Cardiac septum (tissue), 1 donor: ENCODE measurements at regions not wholly inside any gene's neighbourhood (a gene's known extent, or its start where the extent isn't known, plus 50 kb on each side); places are given as distances from the start of the nearest gene placed in this dataset.
A peak's percentile ranks its signal among the peaks of the same experiment; 100 is the strongest.
"Not testable (repeated sequence)": the region's sequence is repeated elsewhere in the genome, so short reads cannot be mapped to it uniquely, and the experiment has no call there.

Experiments
- DNase-seq: peaks from one replicate; pipeline ENCODE4 v3.0.0-alpha.2; 2020; ENCODE audit warnings: low spot score
- intact Hi-C: fragments of 100-400 bp; cut with DNase I; formaldehyde crosslinking; loops from one replicate; pipeline ENCODE4 v1.14.0; 2022
- donor health status: DM: no; HTN: no; CAD: no.

DNA sequence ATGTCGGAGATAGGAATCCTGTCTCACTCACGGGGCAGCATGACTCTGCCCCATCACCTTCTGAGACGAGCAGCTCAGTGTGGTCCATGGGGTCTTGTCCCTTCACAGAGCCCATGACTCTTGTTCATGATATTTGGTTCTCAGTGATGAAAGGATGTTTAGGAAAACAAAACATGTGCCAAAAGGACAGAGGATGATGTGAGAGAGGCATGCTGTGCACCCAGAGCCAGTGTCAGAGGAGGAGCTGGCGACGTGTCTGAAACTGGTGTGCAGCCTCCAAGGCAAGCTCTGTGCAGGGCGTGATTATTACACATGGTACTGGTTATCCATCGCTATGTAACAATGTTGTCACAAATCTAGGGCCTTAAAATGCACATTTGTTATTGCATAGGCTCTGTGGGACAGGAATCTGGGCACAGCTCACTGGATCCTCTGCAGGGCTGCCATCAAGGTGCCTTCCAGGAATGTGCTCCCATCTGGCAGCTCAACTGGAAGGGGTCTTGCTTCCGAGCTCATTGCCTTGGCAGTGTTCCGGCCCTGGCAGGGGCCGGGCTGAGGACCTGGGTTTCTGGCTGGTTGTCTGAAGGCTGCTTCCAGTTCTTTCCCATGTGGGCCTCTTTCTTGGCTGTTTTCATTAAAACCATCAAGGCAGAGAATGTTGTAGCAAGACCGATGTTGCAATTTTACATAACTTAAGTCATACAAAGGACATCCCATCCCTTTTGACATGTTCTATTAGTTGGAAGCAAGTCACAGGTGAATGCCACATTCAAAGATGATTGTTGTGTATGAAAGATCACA lies 175.4 kb downstream of the ERMARD start:
- intact Hi-C loops, result no loop called here
- peak; percentile 27 for DNase-seq

DNA sequence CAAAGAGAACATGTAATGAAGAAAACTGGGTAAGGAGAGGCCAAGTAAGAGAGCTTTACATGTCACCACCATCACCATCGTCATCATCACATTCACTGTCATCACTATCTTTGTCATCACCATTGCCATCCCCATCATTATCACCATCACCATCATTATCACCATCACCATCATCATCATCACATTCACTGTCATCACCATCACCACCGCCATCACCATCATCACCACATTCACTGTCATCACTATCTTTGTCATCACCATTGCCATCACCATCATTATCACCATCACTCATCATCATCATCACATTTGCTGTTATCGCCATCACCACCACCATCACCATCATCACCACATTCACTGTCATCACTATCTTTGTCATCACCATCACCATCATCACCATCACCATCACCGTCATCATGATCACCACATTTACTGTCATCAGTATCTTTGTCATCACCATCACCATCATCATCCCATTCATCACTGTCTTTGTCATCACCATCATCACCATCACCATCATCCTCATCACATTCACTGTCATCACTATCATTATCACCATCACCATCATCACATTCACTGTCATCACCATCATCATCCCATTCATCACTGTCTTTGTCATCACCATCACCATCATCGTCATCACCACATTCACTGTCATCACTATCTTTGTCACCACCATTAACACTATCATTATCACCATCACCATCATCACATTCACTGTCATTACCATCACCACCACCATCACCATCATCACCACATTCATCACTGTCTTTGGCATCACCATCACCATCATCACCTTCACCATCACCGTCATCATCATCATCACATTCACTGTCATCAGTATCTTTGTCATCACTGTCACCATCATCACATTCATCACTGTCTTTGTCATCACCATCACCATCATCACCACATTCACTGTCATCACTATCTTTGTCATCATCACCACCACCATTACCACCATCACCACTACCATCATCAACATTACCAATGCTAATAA lies 172.3 kb downstream of the ERMARD start:
- DNase-seq, result no peak
- intact Hi-C loops, result no loop called here

DNA sequence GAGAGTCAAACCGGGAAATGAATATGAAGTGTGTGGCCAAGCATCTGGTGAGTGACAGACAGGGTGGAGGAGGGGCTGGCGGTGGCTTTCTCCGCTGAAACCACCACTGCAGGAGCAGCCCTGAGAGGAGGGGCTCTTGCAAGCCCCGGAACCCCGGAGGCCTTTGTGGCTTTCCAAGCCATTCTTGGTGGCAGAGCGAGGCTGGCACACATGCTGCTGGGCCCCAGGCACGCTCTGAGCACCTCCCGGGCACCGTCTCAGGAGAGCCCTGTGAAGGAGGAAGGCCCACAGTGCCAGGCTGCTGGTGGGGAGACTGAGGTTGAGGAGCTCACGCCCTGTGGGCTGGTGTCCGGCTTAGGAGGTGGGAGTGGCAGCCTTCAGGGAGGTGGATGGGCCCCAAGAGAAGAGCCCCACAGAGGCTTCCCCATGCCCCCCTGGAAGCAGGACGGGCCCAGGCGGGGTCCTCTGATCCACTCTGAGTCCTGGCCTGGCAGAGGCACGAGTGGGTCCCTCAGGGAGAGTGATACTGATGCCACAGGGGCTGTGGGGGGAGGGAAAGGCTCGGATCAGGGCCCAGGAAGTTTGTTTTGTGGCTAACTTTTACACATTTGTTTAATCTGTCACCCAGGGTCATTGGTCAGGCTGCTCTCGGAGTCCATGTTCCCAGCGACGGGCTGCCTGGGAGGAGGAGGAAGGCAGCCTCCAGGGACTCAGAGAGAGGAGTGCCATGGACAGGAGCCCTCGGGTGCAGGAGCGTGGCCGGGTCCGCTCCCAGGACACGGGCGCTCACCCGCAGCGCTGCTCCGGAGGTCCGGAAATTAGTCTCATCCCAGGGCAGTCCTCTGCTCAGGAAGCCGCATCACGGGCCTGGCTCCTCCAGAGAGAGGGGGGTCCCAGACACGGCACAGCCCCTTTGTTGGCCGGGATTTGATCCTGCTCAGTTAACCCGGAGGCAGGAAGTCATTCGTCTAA lies 170.7 kb downstream of the ERMARD start:
- intact Hi-C loops, result no loop called here
- DNase-seq, result no peak

DNA sequence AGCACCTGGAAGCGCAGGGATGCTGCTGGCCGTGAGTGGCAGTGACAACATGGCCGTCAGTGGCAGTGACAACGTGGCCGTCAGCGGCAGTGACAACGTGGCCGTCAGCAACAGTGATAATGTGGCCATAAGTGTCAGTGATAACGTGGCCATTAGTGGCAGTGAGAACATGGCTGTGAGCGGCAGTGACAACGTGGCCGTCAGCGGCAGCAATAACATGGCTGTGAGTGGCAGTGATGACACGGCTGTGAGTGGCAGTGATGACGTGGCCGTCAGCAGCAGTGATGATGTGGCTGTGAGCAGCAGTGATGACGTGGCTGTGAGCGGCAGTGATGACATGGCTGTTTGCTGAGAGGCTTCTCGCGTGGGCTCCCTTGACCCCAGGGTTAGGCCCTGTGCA lies 169.8 kb downstream of the ERMARD start:
- DNase-seq, result no peak
- intact Hi-C loops, result no loop called here

DNA sequence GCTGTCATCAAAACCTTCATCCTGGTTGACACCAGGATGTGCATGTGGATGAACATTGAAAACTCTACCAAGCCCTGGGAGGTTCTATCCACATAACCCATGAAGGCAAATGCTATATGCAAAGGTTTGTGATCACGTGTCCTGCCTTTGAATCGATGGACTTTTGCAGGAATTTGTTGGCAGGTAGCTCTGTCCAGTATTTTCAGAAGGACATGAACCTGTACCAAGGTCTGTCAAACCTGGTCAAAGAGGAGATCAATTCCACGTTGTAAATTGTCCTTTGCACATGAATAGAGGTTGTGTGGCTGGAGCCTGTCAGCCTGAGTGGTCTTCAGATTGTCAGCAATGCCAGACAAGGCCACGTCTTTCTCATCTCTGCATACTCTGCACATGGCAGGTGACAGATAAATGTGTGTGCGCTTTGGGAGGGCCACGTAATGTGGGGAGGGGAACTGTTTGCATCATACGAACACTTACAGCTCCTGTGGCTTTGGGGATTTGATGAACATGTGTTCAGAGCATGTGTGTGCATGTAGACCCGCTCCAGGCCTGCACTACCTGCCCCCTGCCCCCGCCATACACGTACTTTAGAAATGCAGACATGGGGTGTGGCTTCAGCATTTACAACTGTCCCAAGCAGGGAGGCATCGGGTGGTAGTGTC lies 169.1 kb downstream of the ERMARD start:
- intact Hi-C loops, result no loop called here
- DNase-seq, result no peak

DNA sequence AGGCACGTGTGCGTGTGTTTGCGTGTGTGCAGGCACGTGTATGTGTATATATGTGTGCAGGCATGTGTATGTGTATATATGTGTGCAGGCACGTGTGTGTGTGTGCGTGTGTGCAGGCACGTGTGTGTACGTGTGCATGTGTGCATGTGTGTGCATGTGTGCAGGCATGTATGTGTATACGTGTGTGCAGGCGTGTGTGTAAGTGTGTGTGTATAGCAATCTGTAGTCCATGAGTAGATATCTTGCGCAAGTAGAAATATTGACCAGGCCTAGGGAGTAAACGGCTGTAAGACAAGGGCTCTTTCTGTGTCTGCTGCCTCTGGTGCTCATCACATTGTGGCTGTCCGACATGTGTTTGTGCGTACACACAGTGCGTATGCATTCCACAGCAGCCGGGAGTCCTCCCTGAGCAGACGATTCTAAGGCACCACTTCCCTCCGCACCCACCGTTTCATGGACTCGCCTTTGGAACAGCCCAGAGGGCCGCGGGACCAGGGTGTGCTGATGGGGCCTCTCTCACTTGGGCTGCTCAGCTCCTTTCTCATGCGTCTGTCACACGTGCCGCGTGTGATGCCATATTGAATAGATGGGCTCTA lies 167.6 kb downstream of the ERMARD start:
- intact Hi-C loops, result no loop called here
- DNase-seq, result no peak

DNA sequence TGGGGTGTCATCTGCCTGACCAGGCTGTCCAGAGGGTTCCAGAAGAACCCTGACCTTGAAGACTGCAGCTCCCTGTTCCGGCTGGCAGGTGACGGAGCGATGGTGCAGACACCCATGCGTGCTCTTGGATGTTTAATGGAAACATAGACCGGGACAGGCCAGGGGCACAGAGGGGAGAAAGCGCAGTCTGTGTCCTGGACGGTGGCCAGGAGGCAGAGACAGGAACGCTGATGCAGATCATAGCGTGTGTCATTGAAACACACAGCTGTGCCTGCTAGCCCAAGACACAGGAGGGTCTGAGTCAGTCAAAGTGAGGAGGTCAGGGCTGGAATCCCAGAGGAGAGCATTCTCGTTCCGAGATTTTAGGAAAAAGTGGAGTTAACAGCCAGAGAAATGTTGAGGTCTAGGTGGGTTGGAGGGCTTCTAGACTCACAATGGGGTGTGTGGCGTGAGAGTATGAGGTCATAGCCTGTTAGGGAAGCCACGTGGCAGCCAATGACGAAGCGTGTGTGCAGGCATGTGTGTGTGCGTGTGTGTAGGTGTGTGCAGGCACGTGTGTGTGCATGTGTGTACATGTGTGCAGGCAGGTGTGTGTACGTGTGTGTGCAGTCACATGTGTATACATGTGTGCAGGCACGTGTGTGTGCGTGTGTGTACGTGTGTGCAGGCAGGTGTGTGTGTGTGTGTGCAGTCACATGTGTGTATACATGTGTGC lies 167.0 kb downstream of the ERMARD start:
- DNase-seq, result no peak
- intact Hi-C loops, result no loop called here

DNA sequence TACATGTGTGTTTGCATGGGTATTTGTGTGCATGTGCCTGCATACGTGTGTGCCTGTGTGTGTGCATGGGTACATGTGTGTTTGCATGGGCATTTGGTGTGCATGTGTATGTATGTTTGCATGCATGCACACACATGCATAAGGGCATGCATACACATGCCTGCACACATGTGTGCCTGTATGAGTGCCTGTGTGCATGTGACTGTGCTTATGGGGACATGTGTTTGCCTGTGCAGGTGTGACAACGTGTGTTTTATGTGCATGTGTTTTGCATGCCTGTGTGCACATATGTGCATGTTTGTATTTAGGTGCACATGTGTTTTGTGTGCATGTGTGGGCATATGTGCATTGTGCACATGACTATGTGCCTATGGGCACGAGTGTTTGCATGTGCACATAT lies 165.7 kb downstream of the ERMARD start:
- intact Hi-C loops, result no loop called here
- no peak for DNase-seq

DNA sequence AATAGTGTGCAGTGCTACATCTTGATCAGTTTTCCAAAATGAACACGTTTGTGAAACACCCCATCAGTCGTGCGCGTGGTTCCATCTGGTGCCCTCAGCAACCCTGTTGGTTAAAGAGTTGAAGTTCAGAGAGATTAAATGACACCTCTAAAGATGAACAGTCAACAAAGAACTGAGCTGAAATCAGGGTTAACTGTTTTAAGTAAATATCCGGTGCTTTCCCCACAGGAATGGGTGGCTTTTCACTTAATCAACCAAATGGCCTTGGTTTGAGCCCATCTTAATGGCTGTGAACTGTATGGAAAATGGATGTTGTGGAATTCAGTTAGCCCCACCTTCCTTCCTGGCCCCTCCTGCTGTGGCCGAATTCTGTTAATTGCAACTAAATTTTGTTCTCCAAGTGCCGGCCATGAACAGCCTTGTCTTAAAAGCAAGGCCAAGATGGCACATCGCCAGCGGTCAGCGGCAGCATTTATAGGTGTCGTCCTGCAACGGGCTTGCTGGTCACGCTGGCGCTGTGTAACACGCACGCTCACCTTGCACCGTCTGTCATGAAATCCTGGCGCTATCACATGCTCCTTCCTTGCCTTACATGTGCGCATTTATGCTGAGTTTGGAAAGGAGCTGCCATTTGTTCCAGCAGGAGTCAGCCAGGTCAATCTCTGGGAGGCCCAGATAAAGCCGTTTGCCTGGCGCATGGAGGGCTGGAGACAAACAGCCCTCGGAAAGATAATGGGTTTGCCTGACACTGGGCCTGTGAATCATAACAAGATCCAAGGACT lies 164.5 kb downstream of the ERMARD start:
- no peak for DNase-seq
- intact Hi-C loops, result no loop called here

DNA sequence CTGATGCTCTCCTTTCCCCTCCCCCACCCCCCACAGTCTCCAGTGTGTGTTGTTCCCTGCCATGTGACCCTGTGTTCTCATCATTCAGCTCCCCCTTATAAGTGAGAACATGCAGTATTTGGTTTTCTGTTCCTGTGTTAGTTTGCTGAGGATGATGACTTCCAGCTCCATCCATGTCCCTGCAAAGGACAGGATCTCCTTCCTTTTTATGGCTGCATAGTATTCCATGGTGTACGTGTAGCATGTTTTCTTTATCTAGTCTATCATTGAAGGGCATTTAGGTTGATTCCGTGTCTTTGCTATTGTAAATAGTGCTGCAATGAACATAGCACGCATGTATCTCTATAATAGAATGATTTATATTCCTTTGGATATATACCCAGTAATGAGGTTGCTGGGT lies 162.3 kb downstream of the ERMARD start:
- intact Hi-C loops, DNase-seq: not testable (repeated sequence)

DNA sequence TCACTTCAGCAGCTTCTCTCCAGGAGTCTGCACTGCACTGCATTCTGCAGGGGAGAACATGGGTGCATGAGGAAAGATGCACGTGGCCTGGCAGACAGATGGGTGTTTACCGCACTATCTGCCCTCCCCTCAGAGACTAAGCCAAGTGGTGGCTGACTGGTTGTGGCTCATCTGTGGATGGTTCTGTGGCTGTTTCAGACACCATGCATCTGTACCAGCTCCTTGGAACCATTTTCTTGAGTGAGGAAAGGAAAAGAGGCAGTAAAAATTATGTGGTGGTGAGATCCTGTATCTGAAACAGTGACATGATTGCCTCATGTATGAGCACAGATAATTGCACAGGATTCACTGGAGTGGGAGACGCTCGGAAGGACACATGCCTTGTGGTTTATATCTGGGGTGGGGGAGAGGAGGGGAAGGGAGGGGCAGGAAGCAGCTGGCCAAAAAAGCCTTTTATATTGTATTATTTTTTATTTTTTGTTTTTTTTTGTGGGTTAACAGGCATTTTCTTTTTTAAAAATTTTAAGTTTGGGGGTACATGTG lies 161.7 kb downstream of the ERMARD start:
- DNase-seq, result no peak
- intact Hi-C loops, result no loop called here

DNA sequence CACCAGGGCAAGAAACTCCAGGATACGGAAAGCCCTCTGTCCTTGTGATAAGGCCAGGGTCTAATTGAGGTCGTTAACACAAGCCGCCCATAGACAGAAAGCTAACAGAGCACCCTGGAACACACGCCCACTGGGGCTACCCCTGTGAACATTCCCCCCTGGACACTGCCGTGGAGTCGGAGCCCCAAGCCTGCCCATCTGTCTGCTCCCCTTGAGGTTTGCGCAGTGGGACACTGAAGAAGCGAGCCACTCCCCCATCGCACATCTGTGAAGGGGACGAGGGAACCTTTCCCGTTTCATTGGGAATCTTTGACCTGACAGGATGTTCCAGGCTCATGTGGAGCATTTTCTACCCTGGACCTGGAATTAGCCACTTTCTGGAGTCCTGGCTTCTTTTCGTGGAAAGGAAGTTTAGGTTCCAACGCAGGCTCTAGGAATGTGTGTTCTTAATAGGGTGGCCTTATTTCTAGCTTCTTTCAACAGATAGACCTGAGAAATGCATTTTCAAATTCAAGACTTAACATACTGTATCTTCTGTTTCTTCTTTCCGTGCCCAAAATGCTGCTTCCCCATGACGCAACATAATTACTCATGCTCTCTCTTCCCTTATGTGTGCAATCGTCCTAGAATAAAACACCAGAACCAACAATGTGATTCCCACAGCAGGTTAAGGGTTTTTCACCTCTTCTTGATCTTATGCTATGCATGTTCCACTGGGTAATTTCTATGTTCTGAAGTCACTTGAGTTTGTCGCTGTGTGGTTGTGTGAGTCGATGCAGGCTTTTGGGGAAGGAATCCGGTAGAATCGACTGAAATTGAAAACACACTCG lies 161.1 kb downstream of the ERMARD start:
- no peak for DNase-seq
- intact Hi-C loops, result no loop called here

DNA sequence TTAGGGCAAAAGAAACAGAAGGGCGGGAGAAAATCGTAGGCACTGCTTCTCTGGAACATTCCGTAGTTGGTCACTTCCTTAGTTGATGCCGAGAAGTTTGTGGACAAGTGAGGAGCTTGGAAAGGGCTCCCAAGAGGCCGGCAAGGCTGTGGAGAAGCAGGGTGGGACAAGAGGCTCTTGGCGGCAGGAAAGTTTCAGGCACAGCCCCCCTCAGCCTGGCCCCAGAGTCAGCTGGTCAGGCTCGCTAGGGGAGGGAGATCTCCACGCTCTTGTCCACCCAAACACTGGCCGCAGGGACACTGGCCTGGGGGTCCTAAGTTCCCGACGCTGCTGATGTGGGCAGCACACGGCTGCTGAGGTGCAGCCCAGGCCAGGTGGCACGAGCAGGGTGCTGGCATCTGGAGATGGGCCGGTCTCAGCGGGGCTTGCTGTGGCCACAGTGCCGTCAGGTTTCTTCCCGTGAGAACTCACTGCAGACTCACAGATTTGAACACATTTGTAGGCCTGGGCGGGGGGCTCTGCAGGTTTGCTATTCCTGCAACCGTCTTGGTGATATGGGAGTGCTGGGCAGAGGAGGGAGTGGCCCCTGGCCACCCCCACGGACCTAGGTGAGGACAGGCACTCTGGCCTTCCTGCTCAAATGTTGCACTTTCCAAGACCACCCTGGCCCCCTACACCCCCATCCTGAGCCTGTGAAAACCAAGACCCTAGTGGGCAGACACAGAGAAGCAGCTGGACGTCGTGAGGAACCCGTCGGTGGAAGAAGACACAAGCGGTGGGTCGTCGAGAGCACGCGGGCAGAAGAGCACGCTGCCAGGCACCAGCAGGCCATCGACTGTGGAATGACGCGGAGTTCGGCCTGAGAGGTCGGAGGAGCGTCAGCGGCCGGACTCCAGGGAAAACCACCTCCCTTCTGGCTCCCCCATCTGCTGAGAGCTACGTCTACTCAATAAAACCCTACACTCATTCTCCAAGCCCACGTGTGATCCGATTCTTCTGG lies 160.1 kb downstream of the ERMARD start:
- intact Hi-C loops, result no loop called here
- DNase-seq, result no peak

DNA sequence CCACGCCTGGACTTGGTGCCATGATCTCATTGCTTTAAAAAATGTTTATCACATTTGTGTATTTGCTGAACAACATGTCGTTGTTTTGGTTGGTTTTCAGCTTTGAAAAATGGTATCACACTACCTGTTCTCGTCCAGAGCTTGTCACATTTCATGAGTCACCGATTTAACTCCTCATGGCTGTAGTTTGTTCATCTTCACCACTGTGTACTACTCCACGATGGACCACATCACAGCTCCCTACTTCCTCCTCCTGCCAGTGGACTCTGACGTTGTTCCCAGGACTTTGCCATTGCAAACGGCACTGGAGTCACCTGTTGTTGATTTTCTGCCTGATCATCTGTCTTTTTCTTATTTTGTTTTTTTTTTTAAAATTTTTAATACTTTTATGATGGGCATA lies 157.7 kb downstream of the ERMARD start:
- DNase-seq, result no peak
- intact Hi-C loops, result loop anchor here (5.0 kb wide), 1 partner anchor 57 kb away; no protein-coding TSS in a partner anchor

DNA sequence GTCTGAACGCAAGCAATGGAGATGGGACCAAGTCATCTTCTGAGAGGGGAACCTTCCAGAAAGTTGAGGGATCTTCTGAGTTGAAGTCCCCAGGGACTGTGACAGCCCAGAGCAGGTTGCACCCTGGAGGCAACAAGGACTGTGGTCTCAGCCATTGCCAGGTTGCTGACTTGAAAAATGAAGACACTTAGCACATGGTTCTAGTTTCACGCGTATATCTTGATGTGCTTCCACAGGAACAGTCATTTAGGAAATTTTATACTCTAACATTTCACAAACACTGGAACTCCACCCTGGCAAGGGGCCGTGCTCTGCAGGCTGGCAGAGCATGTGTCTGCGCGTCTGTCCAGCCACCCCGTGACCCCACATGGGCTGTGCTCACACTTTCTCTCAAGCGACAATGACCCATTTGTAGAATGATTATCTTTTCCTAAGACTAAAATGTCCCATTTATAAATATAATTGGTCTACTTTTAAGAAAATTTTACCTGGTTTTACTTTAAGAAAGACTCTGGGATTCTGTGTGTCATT lies 157.0 kb downstream of the ERMARD start:
- intact Hi-C loops, result loop anchor here (5.0 kb wide), 1 partner anchor 56 kb away; no protein-coding TSS in a partner anchor
- no peak for DNase-seq
